ENCODE measurements at regions not wholly inside any gene's neighbourhood (a gene's known extent, or its start where the extent isn't known, plus 50 kb on each side); places are given as distances from the start of the nearest gene placed in this dataset.

DNA sequence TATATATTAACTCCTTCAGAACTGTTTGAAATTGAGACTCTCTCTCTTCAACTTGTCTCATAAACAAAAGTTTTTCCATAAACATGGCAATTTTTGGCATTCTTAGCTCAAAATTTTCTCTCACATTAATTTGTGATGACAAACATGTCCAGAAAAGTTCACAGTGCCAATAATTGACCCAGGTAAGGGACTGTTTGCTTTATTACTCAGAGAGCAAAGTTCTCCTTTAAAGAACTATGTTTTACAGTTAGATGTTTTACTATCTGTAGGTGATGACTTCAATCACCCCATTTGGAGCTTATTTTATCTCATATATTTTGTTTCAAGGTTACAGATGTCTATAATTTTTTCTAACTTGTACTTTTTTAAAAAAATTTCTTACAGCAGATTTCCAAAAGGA, 855.6 kb downstream of the SLC16A7 start:
- no peak overlapping the region for H3K27ac ChIP-seq
- no peak for TF ChIP-seq ZFX (IDR thresholded peaks at IDR 0.05; ENCODE audit: borderline replicate concordance)
- TF ChIP-seq, protein P1, sequence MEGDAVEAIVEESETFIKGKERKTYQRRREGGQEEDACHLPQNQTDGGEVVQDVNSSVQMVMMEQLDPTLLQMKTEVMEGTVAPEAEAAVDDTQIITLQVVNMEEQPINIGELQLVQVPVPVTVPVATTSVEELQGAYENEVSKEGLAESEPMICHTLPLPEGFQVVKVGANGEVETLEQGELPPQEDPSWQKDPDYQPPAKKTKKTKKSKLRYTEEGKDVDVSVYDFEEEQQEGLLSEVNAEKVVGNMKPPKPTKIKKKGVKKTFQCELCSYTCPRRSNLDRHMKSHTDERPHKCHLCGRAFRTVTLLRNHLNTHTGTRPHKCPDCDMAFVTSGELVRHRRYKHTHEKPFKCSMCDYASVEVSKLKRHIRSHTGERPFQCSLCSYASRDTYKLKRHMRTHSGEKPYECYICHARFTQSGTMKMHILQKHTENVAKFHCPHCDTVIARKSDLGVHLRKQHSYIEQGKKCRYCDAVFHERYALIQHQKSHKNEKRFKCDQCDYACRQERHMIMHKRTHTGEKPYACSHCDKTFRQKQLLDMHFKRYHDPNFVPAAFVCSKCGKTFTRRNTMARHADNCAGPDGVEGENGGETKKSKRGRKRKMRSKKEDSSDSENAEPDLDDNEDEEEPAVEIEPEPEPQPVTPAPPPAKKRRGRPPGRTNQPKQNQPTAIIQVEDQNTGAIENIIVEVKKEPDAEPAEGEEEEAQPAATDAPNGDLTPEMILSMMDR (IDR thresholded peaks at IDR 0.05): no peak

- H3K27ac ChIP-seq: no peak overlapping the region
- TF ChIP-seq, protein P1 (IDR thresholded peaks at IDR 0.05): no peak
- no peak for TF ChIP-seq ZFX (IDR thresholded peaks at IDR 0.05; ENCODE audit: borderline replicate concordance)
These were observed 869.2 kb downstream of the SLC16A7 start for GRCh38 chr12:60465060-60465459.

DNA sequence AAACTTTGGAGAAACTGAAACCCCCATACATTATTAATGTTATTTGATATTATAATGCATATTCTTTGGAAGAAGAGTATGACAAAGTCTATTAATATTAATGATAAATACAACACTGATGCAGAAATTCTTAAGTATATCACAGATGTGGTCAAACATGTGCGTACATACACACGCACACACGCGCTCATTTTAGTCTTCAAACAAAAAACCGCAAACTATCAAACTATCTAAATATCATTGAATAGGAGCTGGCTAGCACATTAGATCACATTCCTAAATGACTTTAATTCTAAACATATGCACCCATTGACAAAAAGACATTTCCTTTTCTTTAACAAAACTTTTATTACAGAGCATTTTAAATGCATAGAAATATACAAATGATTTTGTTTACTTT, 872.7 kb downstream of the SLC16A7 start:
- H3K27ac ChIP-seq: no peak overlapping the region
- TF ChIP-seq ZFX (IDR thresholded peaks at IDR 0.05; ENCODE audit: borderline replicate concordance): no peak
- TF ChIP-seq, protein P1 (IDR thresholded peaks at IDR 0.05): no peak

DNA sequence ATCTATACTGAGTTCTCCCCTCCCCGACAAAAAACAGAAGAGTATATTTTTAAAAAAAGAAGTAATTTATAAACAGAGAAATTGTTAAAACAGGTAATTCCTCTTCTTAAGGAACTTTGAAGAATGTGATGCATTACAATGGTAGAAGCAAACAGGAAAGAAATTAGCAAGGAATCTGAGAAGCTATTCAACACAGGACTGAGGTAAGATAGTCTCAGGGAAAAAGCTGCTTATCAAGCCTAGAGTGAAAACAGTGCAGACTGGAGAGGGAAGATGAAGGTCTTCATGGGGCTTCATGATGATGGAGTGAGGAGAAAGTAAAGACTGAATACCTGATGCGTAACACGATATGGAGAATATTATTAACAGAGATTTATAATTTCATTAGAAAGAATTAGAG, 880.0 kb downstream of the SLC16A7 start:
- H3K27ac ChIP-seq: no peak overlapping the region
- TF ChIP-seq, protein P1 (IDR thresholded peaks at IDR 0.05): no peak
- TF ChIP-seq ZFX (IDR thresholded peaks at IDR 0.05; ENCODE audit: borderline replicate concordance): no peak

- no peak overlapping the region for H3K27ac ChIP-seq
- TF ChIP-seq, protein P1 (IDR thresholded peaks at IDR 0.05): no peak
- no peak for TF ChIP-seq ZFX (IDR thresholded peaks at IDR 0.05; ENCODE audit: borderline replicate concordance)
These were observed 891.5 kb downstream of the SLC16A7 start for GRCh38 chr12:60487284-60487683.

GRCh38 chr12:60489071-60489470, 893.2 kb downstream of the SLC16A7 start:
- H3K27ac ChIP-seq: no peak overlapping the region
- TF ChIP-seq ZFX (IDR thresholded peaks at IDR 0.05; ENCODE audit: borderline replicate concordance): no peak
- TF ChIP-seq, protein P1 (IDR thresholded peaks at IDR 0.05): no peak

DNA sequence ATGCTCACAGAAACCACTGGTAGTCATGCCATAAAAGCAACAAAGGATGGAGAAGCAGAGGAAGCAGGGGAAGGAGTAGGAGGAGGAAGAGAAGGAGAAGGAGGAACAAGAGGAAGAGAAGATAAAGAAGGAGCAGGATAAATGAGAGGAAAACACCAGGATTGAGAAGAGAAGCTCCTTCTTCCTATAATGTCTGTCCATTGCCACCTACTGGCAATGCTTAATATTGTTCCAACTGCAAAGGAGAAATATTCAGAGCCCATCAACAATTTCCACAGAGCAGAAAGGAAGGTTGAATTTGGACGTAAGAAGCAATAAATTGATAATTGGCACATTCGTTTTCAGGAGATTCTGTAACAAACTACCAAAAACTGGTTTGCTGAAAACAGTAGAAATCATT, 898.4 kb downstream of the SLC16A7 start:
- TF ChIP-seq, protein P1 (IDR thresholded peaks at IDR 0.05): peak; percentile 84
- no peak for TF ChIP-seq ZFX (IDR thresholded peaks at IDR 0.05; ENCODE audit: borderline replicate concordance)
- H3K27ac ChIP-seq: no peak overlapping the region

Measured in 22Rv1 (cell line).